GM21515 (cell line): ENCODE measurements at regions not wholly inside any gene's neighbourhood (a gene's known extent, or its start where the extent isn't known, plus 50 kb on each side); places are given as distances from the start of the nearest gene placed in this dataset.
"Not testable (repeated sequence)": the region's sequence is repeated elsewhere in the genome, so short reads cannot be mapped to it uniquely, and the experiment has no call there.

Experiments
- ATAC-seq: cut with Tn5 transposase; IDR thresholded peaks from one replicate; pipeline ENCODE4 v1.9.1; 2021; ENCODE audit not compliant: unreplicated experiment

- no peak for ATAC-seq
These were observed 380.1 kb downstream of the ALG10 start for GRCh38 chr12:34402228-34402898.

GRCh38 chr12:34402899-34403705 lies 380.8 kb downstream of the ALG10 start:
- ATAC-seq: no peak

GRCh38 chr12:34403706-34404376 lies 381.5 kb downstream of the ALG10 start:
- no peak for ATAC-seq

GRCh38 chr12:34404377-34405285 lies 382.3 kb downstream of the ALG10 start:
- no peak for ATAC-seq

GRCh38 chr12:34405286-34406227 lies 383.3 kb downstream of the ALG10 start:
- no peak for ATAC-seq

GRCh38 chr12:34406228-34406995 lies 384.1 kb downstream of the ALG10 start:
- ATAC-seq: no peak

- ATAC-seq: no peak
These were observed 384.7 kb downstream of the ALG10 start for GRCh38 chr12:34406996-34407300.

GRCh38 chr12:34407813-34408212 lies 385.5 kb downstream of the ALG10 start:
- ATAC-seq: no peak

GRCh38 chr12:34431509-34431908 lies 409.2 kb downstream of the ALG10 start:
- ATAC-seq: not testable (repeated sequence)
